Motor neuron (in vitro differentiated cells): ENCODE measurements at regions not wholly inside any gene's neighbourhood (a gene's known extent, or its start where the extent isn't known, plus 50 kb on each side); places are given as distances from the start of the nearest gene placed in this dataset.

Experiments
- ATAC-seq, 8 experiments: fragments of 200-7000 bp; cut with Tn5 transposase; replicated peaks in 6 of 8; 2 replicates each; pipeline ENCODE4 v1.8.0; 2021; ENCODE audit warnings: mild to moderate bottlenecking in 8 of 8, moderate library complexity in 8 of 8
- H3K27ac ChIP-seq, 2 donors: fragments of 250-450 bp; sonication (Bioruptor Pico); 2 replicates each; pipeline ENCODE4 v1.9.0; 2021; ENCODE audit warnings: antibody characterized with exemption in 2 of 2, mild to moderate bottlenecking in 2 of 2, moderate library complexity in 1 of 2
- H3K4me1 ChIP-seq, 2 donors: fragments of 250-450 bp; sonication (Bioruptor Pico); replicated peaks in 1 of 2; 2 replicates each; pipeline ENCODE4 v1.6.1; 2021; ENCODE audit warnings: antibody characterized with exemption in 2 of 2, mild to moderate bottlenecking in 2 of 2, moderate library complexity in 1 of 2
- H3K4me3 ChIP-seq, 5 donors: fragments of 250-450 bp; sonication (Bioruptor Pico); 2 replicates each; pipeline ENCODE4 v1.9.0; 2021; ENCODE audit warnings: antibody characterized with exemption in 5 of 5, mild to moderate bottlenecking in 5 of 5, moderate library complexity in 4 of 5
- WGBS, 10 experiments: fragments of 450-650 bp; shearing (Covaris generic); methylation state at CpG; one replicate each; pipeline ENCODE4 v1.0.0; 2022; 5-methylcytosine and 5-hydroxymethylcytosine counted together
- in situ Hi-C, 9 experiments: fragments of 400-800 bp; cut with MboI; loops; one replicate each; pipeline ENCODE4 v1.15.0; 2021; ENCODE audit warnings: low sequenced_read_pairs in 9 of 9, low pct_unique_long_range_greater_than_20kb in 2 of 9; ENCODE audit not compliant: unreplicated experiment in 9 of 9

- Histone ChIP-seq H3K4me1 (peaks cover 0 to 4% of the 10 kb centered on the region in 2 donors), H3K4me3 (no peak overlapping the region), H3K27ac (no peak overlapping the region)
- in situ Hi-C loops = no loop called here
- WGBS, 10 experiments = 44 to 100% (median 82%) methylated on average over 1 to 3 of the region's 3 CpGs; no CpG with 5 or more reads in 1 of the 10 experiments
- no peak for ATAC-seq
Measured at GRCh38 chr4:100828364-100828763, 310.5 kb upstream of the EMCN start.

DNA sequence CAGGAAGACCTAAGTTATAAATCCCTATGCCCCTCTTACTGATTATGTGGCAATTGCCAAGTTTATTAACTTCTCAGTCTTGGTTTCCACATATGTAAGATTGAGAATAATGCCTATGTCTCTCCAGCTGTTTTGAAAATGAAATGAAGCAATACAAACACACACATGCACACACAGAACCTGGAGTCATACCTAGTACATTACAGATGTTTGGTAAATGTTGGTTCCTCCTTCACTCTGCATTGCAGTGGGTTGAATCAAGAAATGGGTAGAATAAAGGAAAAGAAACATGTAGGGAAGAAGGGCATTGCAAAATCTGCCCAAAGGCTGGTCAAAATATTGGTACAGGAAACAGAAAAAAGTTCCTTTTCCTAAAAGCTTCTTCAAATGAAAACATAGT is 309.9 kb upstream of the EMCN start:
- Histone ChIP-seq H3K4me3 (no peak overlapping the region), H3K4me1 (peaks cover 0 to 4% of the 10 kb centered on the region in 2 donors), H3K27ac (no peak overlapping the region)
- in situ Hi-C loops = no loop called here
- no peak for ATAC-seq

- Histone ChIP-seq H3K4me1 (peaks cover 0 to 4% of the 10 kb centered on the region in 2 donors), H3K27ac (no peak overlapping the region), H3K4me3 (no peak overlapping the region)
- in situ Hi-C loops = no loop called here
- peak in 3 of 8 experiments; percentile 47 to 50 (median 49) for ATAC-seq
- WGBS, 10 experiments = 45 to 100% (median 75%) methylated on average over 1 to 6 of the region's 7 CpGs
Measured at GRCh38 chr4:100826808-100827548, 309.2 kb upstream of the EMCN start.

- Histone ChIP-seq H3K4me3 (no peak overlapping the region), H3K4me1 (peaks cover 0 to 4% of the 10 kb centered on the region in 2 donors), H3K27ac (no peak overlapping the region)
- no peak for ATAC-seq
- in situ Hi-C loops = no loop called here
Measured at GRCh38 chr4:100826067-100826466, 308.2 kb upstream of the EMCN start.

GRCh38 chr4:100823993-100824323 is 306.1 kb upstream of the EMCN start:
- peaks cover 0 to 4% of the 10 kb centered on the region in 2 donors for H3K4me1 ChIP-seq
- H3K27ac ChIP-seq = no peak overlapping the region
- ATAC-seq = peak in 1 of 8 experiments; percentile 6
- in situ Hi-C loops = no loop called here
- no peak overlapping the region for H3K4me3 ChIP-seq

- peaks cover 0 to 4% of the 10 kb centered on the region in 2 donors for H3K4me1 ChIP-seq
- 42 to 100% (median 71%) methylated on average over 1 to 4 of the region's 4 CpGs; no CpG with 5 or more reads in 1 of the 10 experiments for WGBS, 10 experiments
- ATAC-seq = peak in 1 of 8 experiments; percentile 10
- in situ Hi-C loops = no loop called here
- H3K27ac ChIP-seq = no peak overlapping the region
- no peak overlapping the region for H3K4me3 ChIP-seq
Measured at GRCh38 chr4:100823066-100823992, 305.5 kb upstream of the EMCN start.

DNA sequence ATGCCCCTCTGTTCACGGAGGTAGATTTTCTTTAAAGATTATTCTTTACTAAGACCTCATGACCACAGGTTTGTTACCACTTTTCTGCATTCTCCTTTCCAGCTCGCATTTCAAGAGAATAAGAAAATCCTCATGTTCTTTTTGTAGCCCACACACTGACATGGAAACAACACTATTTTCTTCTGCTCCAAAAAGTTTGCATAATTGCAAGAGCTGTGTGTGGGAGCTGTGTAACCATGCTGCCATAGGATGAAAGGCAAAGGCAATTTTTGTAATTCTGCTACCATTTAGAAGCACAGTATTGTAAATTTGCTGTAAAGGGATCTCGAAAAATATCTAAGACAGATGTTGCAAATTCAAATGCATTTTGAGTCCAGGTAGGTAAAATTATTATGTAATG is 302.4 kb upstream of the EMCN start:
- ATAC-seq = no peak
- Histone ChIP-seq H3K27ac (no peak overlapping the region), H3K4me1 (no peaks in the 10 kb centered on the region), H3K4me3 (no peak overlapping the region)
- WGBS, 10 experiments = 28 to 92% (median 62%) methylated on average over 1 to 3 of the region's 3 CpGs
- in situ Hi-C loops = no loop called here

GRCh38 chr4:100819505-100819904 is 301.7 kb upstream of the EMCN start:
- 50 to 96% (median 89%) methylated on average over 1 to 5 of the region's 5 CpGs; no CpG with 5 or more reads in 1 of the 10 experiments for WGBS, 10 experiments

GRCh38 chr4:100816436-100817045 is 298.7 kb upstream of the EMCN start:
- in situ Hi-C loops = no loop called here
- H3K4me1 ChIP-seq = no peaks in the 10 kb centered on the region
- ATAC-seq = no peak
- WGBS, 10 experiments = 50 to 95% (median 80%) methylated on average over 2 of the region's 2 CpGs; no CpG with 5 or more reads in 3 of the 10 experiments
- H3K4me3 ChIP-seq = no peak overlapping the region
- no peak overlapping the region for H3K27ac ChIP-seq

More at GRCh38 chr4:100819505-100819904, 301.7 kb upstream of the EMCN start:
- Histone ChIP-seq H3K4me1 (no peaks in the 10 kb centered on the region), H3K27ac (no peak overlapping the region), H3K4me3 (no peak overlapping the region)
- in situ Hi-C loops = no loop called here
- no peak for ATAC-seq

DNA sequence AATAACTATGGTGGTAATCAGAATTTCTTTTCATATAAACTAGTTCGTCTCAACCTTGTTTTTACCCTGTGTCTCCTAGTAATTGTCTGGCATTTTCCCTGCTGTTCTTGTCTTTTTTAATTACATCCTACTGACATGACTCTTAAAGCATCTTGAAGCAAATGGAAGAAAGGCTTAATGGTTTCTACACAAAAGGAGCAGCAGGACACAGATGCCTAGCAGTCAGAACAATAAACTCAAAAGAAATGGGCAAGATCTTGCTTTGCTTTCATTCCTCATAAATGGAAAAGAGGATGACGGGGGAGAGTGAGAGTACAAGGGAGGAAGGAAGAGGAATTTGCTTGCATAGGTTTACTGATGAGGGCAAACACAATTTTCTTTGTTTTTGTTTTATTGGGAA is 293.2 kb upstream of the EMCN start:
- peak in 1 of 8 experiments; percentile 23 for ATAC-seq
- 0 to 60% (median 19%) methylated on average over 1 to 2 of the region's 2 CpGs for WGBS, 10 experiments
- no peak overlapping the region for H3K27ac ChIP-seq
- in situ Hi-C loops = no loop called here
- H3K4me1 ChIP-seq = peaks cover 0 to 7% of the 10 kb centered on the region in 2 donors
- no peak overlapping the region for H3K4me3 ChIP-seq

GRCh38 chr4:100809506-100809905 is 291.7 kb upstream of the EMCN start:
- in situ Hi-C loops = no loop called here
- WGBS, 10 experiments = 9 to 100% (median 72%) methylated on average over 1 to 2 of the region's 2 CpGs; no CpG with 5 or more reads in 2 of the 10 experiments
- Histone ChIP-seq H3K4me1 (peaks cover 0 to 7% of the 10 kb centered on the region in 2 donors), H3K4me3 (no peak overlapping the region), H3K27ac (no peak overlapping the region)
- ATAC-seq = no peak

DNA sequence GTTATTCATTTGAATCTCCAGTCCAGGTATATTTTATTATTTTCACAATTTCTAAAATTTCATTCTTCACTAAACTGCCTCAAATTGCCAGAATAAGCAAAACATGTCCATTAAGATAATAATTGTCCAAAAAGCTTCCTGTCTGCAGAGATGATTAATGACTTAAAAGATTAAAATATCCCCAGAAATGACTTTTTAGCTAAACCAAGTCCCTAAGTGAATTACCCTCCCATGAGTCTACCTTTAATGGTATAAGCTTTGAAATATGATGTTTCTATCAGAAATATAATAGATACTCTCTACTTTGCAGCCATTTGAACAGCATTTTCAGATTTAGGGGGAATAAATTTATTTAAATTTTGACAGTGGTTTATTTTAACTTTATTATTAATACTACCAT is 289.2 kb upstream of the EMCN start:
- Histone ChIP-seq H3K4me1 (peaks cover 0 to 7% of the 10 kb centered on the region in 2 donors), H3K27ac (no peak overlapping the region), H3K4me3 (no peak overlapping the region)
- ATAC-seq = no peak
- in situ Hi-C loops = no loop called here

GRCh38 chr4:100805538-100805937 is 287.7 kb upstream of the EMCN start:
- ATAC-seq = no peak
- 20 to 100% (median 84%) methylated on average over 1 to 4 of the region's 7 CpGs; no CpG with 5 or more reads in 2 of the 10 experiments for WGBS, 10 experiments
- Histone ChIP-seq H3K4me1 (no peaks in the 10 kb centered on the region), H3K4me3 (no peak overlapping the region), H3K27ac (no peak overlapping the region)
- in situ Hi-C loops = no loop called here
